Lung (tissue), 11 donors: ENCODE measurements at regions not wholly inside any gene's neighbourhood (a gene's known extent, or its start where the extent isn't known, plus 50 kb on each side); places are given as distances from the start of the nearest gene placed in this dataset.
"Not testable (repeated sequence)": the region's sequence is repeated elsewhere in the genome, so short reads cannot be mapped to it uniquely, and the experiment has no call there.

Source experiments
- ATAC-seq: fragments of 200-7000 bp; cut with Tn5 transposase; one replicate; pipeline ENCODE4 v1.9.1; 2020; ENCODE audit warnings: moderate number of reproducible peaks; ENCODE audit not compliant: insufficient read depth, low FRiP score
- DNase-seq, 3 donors: peaks; one replicate each; pipeline ENCODE4 v3.0.0-alpha.2; 2013 to 2017
- H3K27ac ChIP-seq, 2 donors: one replicate each; pipeline ENCODE4 v1.5.1; 2013; ENCODE audit warnings: mild to moderate bottlenecking in 2 of 2, moderate library complexity in 2 of 2, control low read depth in 1 of 2, inconsistent platforms in 1 of 2, low read depth in 1 of 2, low read length in 1 of 2
- H3K27me3 ChIP-seq, 3 donors: one replicate each; pipeline ENCODE4 v1.5.1; 2013; ENCODE audit warnings: low read length in 2 of 3; ENCODE audit not compliant: control insufficient read depth in 3 of 3, insufficient read depth in 3 of 3
- H3K36me3 ChIP-seq, 4 donors: one replicate each; pipeline ENCODE4 v1.5.1; 2013; ENCODE audit warnings: low read length in 4 of 4, mild to moderate bottlenecking in 1 of 4, moderate library complexity in 1 of 4; ENCODE audit not compliant: control insufficient read depth in 4 of 4, insufficient read depth in 4 of 4
- H3K4me1 ChIP-seq, 5 donors: one replicate each; pipeline ENCODE4 v1.5.1; 2013; ENCODE audit warnings: low read length in 5 of 5, mild to moderate bottlenecking in 2 of 5, moderate library complexity in 1 of 5; ENCODE audit not compliant: control insufficient read depth in 5 of 5, insufficient read depth in 5 of 5
- H3K4me3 ChIP-seq: one replicate; pipeline ENCODE4 v1.5.1; 2013; ENCODE audit warnings: mild to moderate bottlenecking, control low read depth, moderate library complexity
- H3K9ac ChIP-seq, 2 donors: one replicate each; pipeline ENCODE4 v1.5.1; 2013; ENCODE audit warnings: low read length in 2 of 2, control low read depth in 1 of 2; ENCODE audit not compliant: insufficient read depth in 1 of 2
- H3K9me3 ChIP-seq, 4 donors: one replicate each; pipeline ENCODE4 v1.5.1; 2013; ENCODE audit warnings: low read length in 3 of 4, mild to moderate bottlenecking in 1 of 4, moderate library complexity in 1 of 4; ENCODE audit not compliant: control insufficient read depth in 4 of 4, insufficient read depth in 3 of 4
- CTCF ChIP-seq: IDR thresholded peaks from 2 replicates; pipeline ENCODE4 v1.5.1; 2012; ENCODE audit warnings: mild to moderate bottlenecking; ENCODE audit errors: control extremely low read depth, extremely low read depth
- WGBS, 2 donors: extraction: QIAGEN DNeasy Blood & Tissue Kit; methylation state at CpG; one replicate each; pipeline ENCODE4 v1.1.7; 2013; 5-methylcytosine and 5-hydroxymethylcytosine counted together
- donor health status: control.
- donor health status: control.
- donor health status: Bipolar disorder and iron deficiency.
- donor health status: healthy.
- donor health status: DM: yes; HTN: yes; CAD: no.

GRCh38 chr20:54920491-54920890, 445.1 kb downstream of the DOK5 start:
- Histone ChIP-seq H3K27me3 (no peaks in the 10 kb centered on the region), H3K27ac (no peak overlapping the region), H3K9ac (no peak overlapping the region), H3K4me1 (no peaks in the 10 kb centered on the region), H3K4me3 (no peak overlapping the region), H3K9me3 (peaks cover 0 to 3% (median 0%) of the 10 kb centered on the region in 4 donors), H3K36me3 (no peaks in the 10 kb centered on the region)
- DNase-seq (no peak), ATAC-seq (no peak)
- no peak for TF ChIP-seq CTCF
- 62 to 70% methylated on average over 5 of the region's 5 CpGs for WGBS, 2 donors

GRCh38 chr20:54918993-54919392, 443.6 kb downstream of the DOK5 start:
- H3K4me1 ChIP-seq, H3K27ac ChIP-seq, H3K9me3 ChIP-seq, DNase-seq, H3K9ac ChIP-seq, ATAC-seq, H3K27me3 ChIP-seq, H3K36me3 ChIP-seq, H3K4me3 ChIP-seq: not testable (repeated sequence)
- 92 to 94% methylated on average over 19 of the region's 19 CpGs for WGBS, 2 donors

GRCh38 chr20:54914995-54915394, 439.6 kb downstream of the DOK5 start:
- no peak for ATAC-seq
- no peak overlapping the region for H3K4me3 ChIP-seq

GRCh38 chr20:54909702-54910101, 434.3 kb downstream of the DOK5 start:
- 94 to 96% methylated on average over 2 of the region's 2 CpGs for WGBS, 2 donors
- peaks cover 0 to 3% (median 0%) of the 10 kb centered on the region in 4 donors for H3K9me3 ChIP-seq
- TF ChIP-seq CTCF, result no peak
- no peak overlapping the region for H3K4me3 ChIP-seq
- H3K4me1 ChIP-seq, result no peaks in the 10 kb centered on the region
- H3K27ac ChIP-seq, result no peak overlapping the region
- DNase-seq, result no peak
- H3K36me3 ChIP-seq, result no peaks in the 10 kb centered on the region
- no peak for ATAC-seq
- no peaks in the 10 kb centered on the region for H3K27me3 ChIP-seq
- H3K9ac ChIP-seq, result no peak overlapping the region

More at GRCh38 chr20:54914995-54915394, 439.6 kb downstream of the DOK5 start:
- Histone ChIP-seq H3K27me3 (no peaks in the 10 kb centered on the region), H3K9ac (no peak overlapping the region), H3K9me3 (no peaks in the 10 kb centered on the region), H3K4me1 (no peaks in the 10 kb centered on the region), H3K36me3 (no peaks in the 10 kb centered on the region), H3K27ac (no peak overlapping the region)
- 89 to 91% methylated on average over 1 of the region's 1 CpG for WGBS, 2 donors
- no peak for DNase-seq
- no peak for TF ChIP-seq CTCF

- DNase-seq, H3K9me3 ChIP-seq, H3K9ac ChIP-seq, ATAC-seq, H3K36me3 ChIP-seq, H3K4me1 ChIP-seq, H3K4me3 ChIP-seq, H3K27me3 ChIP-seq, H3K27ac ChIP-seq: not testable (repeated sequence)
- 88% methylated on average over 6 of the region's 6 CpGs for WGBS, 2 donors
Observed at GRCh38 chr20:54906134-54906533, 430.7 kb downstream of the DOK5 start.
